ENCODE measurements at regions not wholly inside any gene's neighbourhood (a gene's known extent, or its start where the extent isn't known, plus 50 kb on each side); places are given as distances from the start of the nearest gene placed in this dataset.

DNA sequence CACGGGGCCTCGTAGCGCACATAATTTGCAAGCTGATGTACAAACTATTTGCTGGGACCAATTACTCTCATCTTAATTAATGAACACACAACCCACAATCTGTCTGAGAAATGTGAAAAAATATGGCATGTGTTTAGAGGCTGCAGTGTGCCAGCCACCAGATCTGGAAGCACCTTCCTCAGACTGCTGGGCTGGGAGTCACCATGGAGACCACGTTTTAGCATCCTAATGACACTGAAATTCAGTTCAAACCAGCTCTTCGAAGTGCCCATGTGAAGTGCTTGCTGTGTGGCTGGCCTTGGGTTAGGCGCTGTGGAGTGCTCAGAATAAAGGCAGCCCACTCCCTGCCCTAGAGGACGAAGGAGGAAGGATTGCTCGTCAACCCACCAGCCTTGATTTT, 482.4 kb downstream of the OMA1 start:
- Histone ChIP-seq H3F3A (ENCODE audit: low read depth) (no peaks in the 10 kb centered on the region), H3K4me2 (no peak overlapping the region), H2AFZ (replicated peaks) (no peak overlapping the region), H3K27ac (no peak overlapping the region), H3K79me2 (ENCODE audit: low read depth) (no peaks in the 10 kb centered on the region), H3K4me3 (no peak overlapping the region), H3K36me3 (no peaks in the 10 kb centered on the region), H3K9me3 (ENCODE audit: low read depth) (no peaks in the 10 kb centered on the region), H3K27me3 (no peaks in the 10 kb centered on the region), H3K9ac (no peak overlapping the region), H3K4me1 (peaks cover 5% of the 10 kb centered on the region), H4K20me1 (ENCODE audit: low read depth) (no peaks in the 10 kb centered on the region)
- Mint-ChIP-seq H3K9me3 (no peaks in the 10 kb centered on the region), H3K4me1 (peaks cover 25% of the 10 kb centered on the region), H3K27me3 (ENCODE audit: insufficient read depth, low read depth) (peaks cover 3% of the 10 kb centered on the region), H3K36me3 (no peaks in the 10 kb centered on the region), H3K27ac (no peak overlapping the region), H3K4me3 (no peak overlapping the region)
- no peak for DNase-seq (ENCODE audit: low spot score)
- no peak for TF ChIP-seq EZH2phosphoT487 (IDR thresholded peaks at IDR 0.05)
- TF ChIP-seq, protein P1, sequence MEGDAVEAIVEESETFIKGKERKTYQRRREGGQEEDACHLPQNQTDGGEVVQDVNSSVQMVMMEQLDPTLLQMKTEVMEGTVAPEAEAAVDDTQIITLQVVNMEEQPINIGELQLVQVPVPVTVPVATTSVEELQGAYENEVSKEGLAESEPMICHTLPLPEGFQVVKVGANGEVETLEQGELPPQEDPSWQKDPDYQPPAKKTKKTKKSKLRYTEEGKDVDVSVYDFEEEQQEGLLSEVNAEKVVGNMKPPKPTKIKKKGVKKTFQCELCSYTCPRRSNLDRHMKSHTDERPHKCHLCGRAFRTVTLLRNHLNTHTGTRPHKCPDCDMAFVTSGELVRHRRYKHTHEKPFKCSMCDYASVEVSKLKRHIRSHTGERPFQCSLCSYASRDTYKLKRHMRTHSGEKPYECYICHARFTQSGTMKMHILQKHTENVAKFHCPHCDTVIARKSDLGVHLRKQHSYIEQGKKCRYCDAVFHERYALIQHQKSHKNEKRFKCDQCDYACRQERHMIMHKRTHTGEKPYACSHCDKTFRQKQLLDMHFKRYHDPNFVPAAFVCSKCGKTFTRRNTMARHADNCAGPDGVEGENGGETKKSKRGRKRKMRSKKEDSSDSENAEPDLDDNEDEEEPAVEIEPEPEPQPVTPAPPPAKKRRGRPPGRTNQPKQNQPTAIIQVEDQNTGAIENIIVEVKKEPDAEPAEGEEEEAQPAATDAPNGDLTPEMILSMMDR (IDR thresholded peaks at IDR 0.05): no peak
- no peak for TF ChIP-seq EZH2 (IDR thresholded peaks at IDR 0.05)

DNA sequence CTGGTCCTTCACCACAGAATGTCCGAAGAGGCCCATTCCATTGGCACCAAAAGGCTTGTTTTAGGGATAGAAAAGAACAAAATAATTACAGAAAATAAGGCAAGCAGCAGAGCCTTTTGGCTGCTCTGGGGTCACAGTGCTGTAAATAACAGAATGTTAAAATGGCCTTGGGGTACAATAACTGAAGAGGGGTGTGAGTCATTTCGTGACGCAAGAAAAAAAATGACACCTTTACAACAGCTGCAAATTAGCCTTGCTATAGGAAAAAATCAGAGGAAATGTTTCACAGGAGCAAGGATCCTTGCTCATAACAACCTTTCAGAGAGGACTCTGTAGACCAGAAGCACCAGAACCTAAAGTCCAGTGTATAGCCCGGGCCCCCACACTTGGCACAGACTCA, 483.4 kb downstream of the OMA1 start:
- no peak for DNase-seq (ENCODE audit: low spot score)
- peaks cover 25% of the 10 kb centered on the region for H3K4me1 Mint-ChIP-seq
- TF ChIP-seq EZH2 (IDR thresholded peaks at IDR 0.05): no peak
- no peak for TF ChIP-seq EZH2phosphoT487 (IDR thresholded peaks at IDR 0.05)
- TF ChIP-seq, protein P1 (IDR thresholded peaks at IDR 0.05): no peak
- H3K4me3 ChIP-seq: no peak overlapping the region
- H3K79me2 ChIP-seq (ENCODE audit: low read depth): no peaks in the 10 kb centered on the region
- H3K27ac Mint-ChIP-seq: no peak overlapping the region
- no peak overlapping the region for H2AFZ ChIP-seq (replicated peaks)
- no peak overlapping the region for H3K4me2 ChIP-seq
- H3K27me3 ChIP-seq: no peaks in the 10 kb centered on the region
- no peaks in the 10 kb centered on the region for H3K9me3 ChIP-seq (ENCODE audit: low read depth)
- peaks cover 3% of the 10 kb centered on the region for H3K27me3 Mint-ChIP-seq (ENCODE audit: insufficient read depth, low read depth)
- no peaks in the 10 kb centered on the region for H3K36me3 ChIP-seq
- H3K4me3 Mint-ChIP-seq: no peak overlapping the region
- no peak overlapping the region for H3K9ac ChIP-seq
- H3F3A ChIP-seq (ENCODE audit: low read depth): no peaks in the 10 kb centered on the region
- no peaks in the 10 kb centered on the region for H3K9me3 Mint-ChIP-seq
- H3K36me3 Mint-ChIP-seq: no peaks in the 10 kb centered on the region
- H3K27ac ChIP-seq: no peak overlapping the region
- H4K20me1 ChIP-seq (ENCODE audit: low read depth): no peaks in the 10 kb centered on the region
- peaks cover 5% of the 10 kb centered on the region for H3K4me1 ChIP-seq

DNA sequence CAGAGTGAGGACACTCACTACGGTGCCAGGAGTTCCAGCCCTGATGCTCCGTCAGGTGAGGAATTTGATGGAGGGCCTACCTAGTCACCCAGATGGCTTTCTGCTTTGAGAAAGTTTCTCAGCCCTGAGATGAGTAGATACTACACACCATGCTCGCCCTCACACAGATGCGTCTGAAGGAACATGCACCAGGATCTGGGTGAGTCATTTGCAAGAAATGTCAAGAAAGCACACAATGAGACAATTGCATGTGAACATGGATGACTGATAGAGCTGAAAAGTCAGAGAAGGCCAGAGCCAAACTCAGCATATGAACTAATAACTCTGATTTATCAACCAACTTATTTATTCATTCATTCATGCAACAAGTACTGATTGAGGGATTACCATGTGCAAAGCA, 483.9 kb downstream of the OMA1 start:
- no peak for DNase-seq (ENCODE audit: low spot score)
- no peaks in the 10 kb centered on the region for H3K36me3 ChIP-seq
- H2AFZ ChIP-seq (replicated peaks): no peak overlapping the region
- no peaks in the 10 kb centered on the region for H3K9me3 Mint-ChIP-seq
- peaks cover 5% of the 10 kb centered on the region for H3K4me1 ChIP-seq
- H3K4me2 ChIP-seq: no peak overlapping the region
- no peak overlapping the region for H3K27ac Mint-ChIP-seq
- H3K27me3 Mint-ChIP-seq (ENCODE audit: insufficient read depth, low read depth): peaks cover 3% of the 10 kb centered on the region
- no peaks in the 10 kb centered on the region for H3K79me2 ChIP-seq (ENCODE audit: low read depth)
- TF ChIP-seq EZH2 (IDR thresholded peaks at IDR 0.05) (no peak), EZH2phosphoT487 (IDR thresholded peaks at IDR 0.05) (no peak)
- TF ChIP-seq, protein P1 (IDR thresholded peaks at IDR 0.05): no peak
- no peaks in the 10 kb centered on the region for H3K36me3 Mint-ChIP-seq
- H3K4me1 Mint-ChIP-seq: peaks cover 25% of the 10 kb centered on the region
- no peak overlapping the region for H3K27ac ChIP-seq
- H3K27me3 ChIP-seq: no peaks in the 10 kb centered on the region
- H4K20me1 ChIP-seq (ENCODE audit: low read depth): no peaks in the 10 kb centered on the region
- no peaks in the 10 kb centered on the region for H3F3A ChIP-seq (ENCODE audit: low read depth)
- H3K4me3 Mint-ChIP-seq: no peak overlapping the region
- no peak overlapping the region for H3K9ac ChIP-seq
- H3K4me3 ChIP-seq: no peak overlapping the region
- no peaks in the 10 kb centered on the region for H3K9me3 ChIP-seq (ENCODE audit: low read depth)

Measured in neural progenitor cell (in vitro differentiated cells).